ENCODE measurements at regions not wholly inside any gene's neighbourhood (a gene's known extent, or its start where the extent isn't known, plus 50 kb on each side); places are given as distances from the start of the nearest gene placed in this dataset.
"Not testable (repeated sequence)": the region's sequence is repeated elsewhere in the genome, so short reads cannot be mapped to it uniquely, and the experiment has no call there.

GRCh38 chr13:110044551-110045111 lies 258.2 kb upstream of the IRS2 start:
- no peak for DNase-seq

- DNase-seq, result no peak
These were observed 256.0 kb upstream of the IRS2 start for GRCh38 chr13:110042253-110042950.

GRCh38 chr13:110041638-110042037 lies 255.3 kb upstream of the IRS2 start:
- not testable (repeated sequence) for DNase-seq

- no peak for DNase-seq
These were observed 251.7 kb upstream of the IRS2 start for GRCh38 chr13:110037925-110038573.

GRCh38 chr13:110036060-110036459 lies 249.7 kb upstream of the IRS2 start:
- DNase-seq, result no peak

- DNase-seq, result no peak
These were observed 247.7 kb upstream of the IRS2 start for GRCh38 chr13:110034031-110034549.

GRCh38 chr13:110032969-110033368 lies 246.6 kb upstream of the IRS2 start:
- no peak for DNase-seq

GRCh38 chr13:110030394-110030928 lies 244.1 kb upstream of the IRS2 start:
- DNase-seq, result no peak

- no peak for DNase-seq
These were observed 242.6 kb upstream of the IRS2 start for GRCh38 chr13:110028838-110029621.

GRCh38 chr13:110028311-110028710 lies 241.9 kb upstream of the IRS2 start:
- DNase-seq, result no peak

- DNase-seq, result no peak
These were observed 241.3 kb upstream of the IRS2 start for GRCh38 chr13:110027470-110028240.

GRCh38 chr13:110024645-110024980 lies 238.2 kb upstream of the IRS2 start:
- DNase-seq, result no peak

GRCh38 chr13:110023729-110024644 lies 237.6 kb upstream of the IRS2 start:
- no peak for DNase-seq

- no peak for DNase-seq
These were observed 231.6 kb upstream of the IRS2 start for GRCh38 chr13:110018009-110018408.

GRCh38 chr13:110017379-110017778 lies 231.0 kb upstream of the IRS2 start:
- DNase-seq, result no peak

- no peak for DNase-seq
These were observed 228.9 kb upstream of the IRS2 start for GRCh38 chr13:110015253-110015652.

- no peak for DNase-seq
These were observed 228.3 kb upstream of the IRS2 start for GRCh38 chr13:110014719-110015118.

GRCh38 chr13:110012102-110012739 lies 225.8 kb upstream of the IRS2 start:
- no peak for DNase-seq

- DNase-seq, result no peak
These were observed 224.2 kb upstream of the IRS2 start for GRCh38 chr13:110010404-110011138.

- DNase-seq, result no peak
These were observed 222.4 kb upstream of the IRS2 start for GRCh38 chr13:110008816-110009215.
